SK-N-SH treated with all-trans-retinoic acid at 6 μM for 48 hours (cell line): ENCODE measurements at regions not wholly inside any gene's neighbourhood (a gene's known extent, or its start where the extent isn't known, plus 50 kb on each side); places are given as distances from the start of the nearest gene placed in this dataset.

Experiments
- ATAC-seq: fragments of 200-7000 bp; cut with Tn5 transposase; 3 replicates; pipeline ENCODE4 v1.9.1; 2020; ENCODE audit warnings: mild to moderate bottlenecking, moderate library complexity
- ARNTL ChIP-seq: fragments of 450-650 bp; formaldehyde crosslinking; IDR thresholded peaks from 2 replicates; pipeline ENCODE4 v1.5.0; 2020; ENCODE audit warnings: low read depth, mild to moderate bottlenecking, moderate library complexity, borderline replicate concordance
- CSDC2 ChIP-seq: fragments of 250-450 bp; sonication (Bioruptor Pico); IDR thresholded peaks from 2 replicates; pipeline ENCODE4 v1.5.0; 2020; ENCODE audit warnings: mild to moderate bottlenecking, moderate library complexity
- CSRNP3 ChIP-seq: fragments of 250-450 bp; sonication (Bioruptor Pico); IDR thresholded peaks from 2 replicates; pipeline ENCODE4 v1.5.1; 2021; ENCODE audit warnings: mild to moderate bottlenecking, moderate library complexity
- ESRRG ChIP-seq: fragments of 250-450 bp; sonication (Bioruptor Pico); IDR thresholded peaks from 2 replicates; pipeline ENCODE4 v1.6.1; 2021; ENCODE audit warnings: mild to moderate bottlenecking
- ISL1 ChIP-seq: fragments of 250-450 bp; sonication (Bioruptor Pico); IDR thresholded peaks from 2 replicates; pipeline ENCODE4 v2.1.2; 2022; ENCODE audit warnings: mild to moderate bottlenecking, moderate library complexity
- OSR1 ChIP-seq: fragments of 250-450 bp; sonication (Bioruptor Pico); IDR thresholded peaks from 2 replicates; pipeline ENCODE4 v1.8.0; 2022; ENCODE audit warnings: moderate library complexity, mild to moderate bottlenecking, inconsistent platforms
- PATZ1 ChIP-seq: fragments of 250-450 bp; sonication (Bioruptor Pico); IDR thresholded peaks from 2 replicates; pipeline ENCODE4 v1.8.0; 2020; ENCODE audit warnings: mild to moderate bottlenecking, moderate library complexity, borderline replicate concordance
- POU6F1 ChIP-seq: fragments of 250-450 bp; sonication (Bioruptor Pico); IDR thresholded peaks from 2 replicates; pipeline ENCODE4 v1.8.0; 2021; ENCODE audit warnings: low read depth, mild to moderate bottlenecking, moderate library complexity, borderline replicate concordance
- RARB ChIP-seq: fragments of 250-450 bp; sonication (Bioruptor Pico); IDR thresholded peaks from 2 replicates; pipeline ENCODE4 v1.8.0; 2021; ENCODE audit warnings: mild to moderate bottlenecking, moderate library complexity
- SNAI2 ChIP-seq: fragments of 250-450 bp; sonication (Bioruptor Pico); IDR thresholded peaks from 2 replicates; pipeline ENCODE4 v1.5.0; 2020; ENCODE audit warnings: mild to moderate bottlenecking, moderate library complexity
- TCF4 ChIP-seq: fragments of 250-450 bp; sonication (Bioruptor Pico); IDR thresholded peaks from 2 replicates; pipeline ENCODE4 v1.8.0; 2021; ENCODE audit warnings: mild to moderate bottlenecking, moderate library complexity, borderline replicate concordance
- TOX ChIP-seq: fragments of 250-450 bp; sonication (Bioruptor Pico); IDR thresholded peaks from 2 replicates; pipeline ENCODE4 v1.8.0; 2021; ENCODE audit warnings: mild to moderate bottlenecking, moderate library complexity, borderline replicate concordance
- TSHZ2 ChIP-seq: fragments of 250-450 bp; sonication (Bioruptor Pico); IDR thresholded peaks from 2 replicates; pipeline ENCODE4 v1.5.0; 2020; ENCODE audit warnings: mild to moderate bottlenecking, moderate library complexity
- ZC3H10 ChIP-seq: fragments of 250-450 bp; sonication (Bioruptor Pico); IDR thresholded peaks from 2 replicates; pipeline ENCODE4 v1.5.1; 2021; ENCODE audit warnings: mild to moderate bottlenecking, moderate library complexity
- ZFP3 ChIP-seq: fragments of 250-450 bp; sonication (Bioruptor Pico); IDR thresholded peaks from 2 replicates; pipeline ENCODE4 v1.5.0; 2020; ENCODE audit warnings: mild to moderate bottlenecking, moderate library complexity
- ZNF565 ChIP-seq: fragments of 450-650 bp; formaldehyde crosslinking; conservative IDR thresholded peaks from 2 replicates; pipeline ENCODE4 v1.5.0; 2020; ENCODE audit warnings: low read depth, mild to moderate bottlenecking, moderate library complexity
- ZNF70 ChIP-seq: fragments of 450-650 bp; formaldehyde crosslinking; IDR thresholded peaks from 2 replicates; pipeline ENCODE4 v1.5.0; 2020; ENCODE audit warnings: mild to moderate bottlenecking, moderate library complexity

- ATAC-seq: no peak
- TF ChIP-seq SNAI2: no peak
- TF ChIP-seq ISL1 (CRISPR knock-in tag): no peak
- no peak for TF ChIP-seq CSRNP3 (CRISPR knock-in tag)
- TF ChIP-seq RARB (CRISPR knock-in tag): no peak
- TF ChIP-seq OSR1 (CRISPR knock-in tag): no peak
- TF ChIP-seq, all 23 proteins: peak for 0
Measured at GRCh38 chr1:55639051-55639450, 423.9 kb upstream of the USP24 start.

- no peak for TF ChIP-seq CSRNP3 (CRISPR knock-in tag)
- no peak for TF ChIP-seq ISL1 (CRISPR knock-in tag)
- no peak for TF ChIP-seq ZNF70 (CRISPR knock-in tag)
- TF ChIP-seq ZC3H10: no peak
- TF ChIP-seq TSHZ2 (CRISPR knock-in tag): no peak
- TF ChIP-seq ZFP3 (CRISPR knock-in tag): no peak
- no peak for TF ChIP-seq TCF4 (CRISPR knock-in tag)
- TF ChIP-seq ESRRG (CRISPR knock-in tag): no peak
- no peak for TF ChIP-seq TOX (CRISPR knock-in tag)
- no peak for TF ChIP-seq CSDC2 (CRISPR knock-in tag)
- TF ChIP-seq ARNTL (CRISPR knock-in tag): no peak
- TF ChIP-seq PATZ1 (CRISPR knock-in tag): no peak
- TF ChIP-seq, all 23 proteins: peak for 0
- ATAC-seq: no peak
Measured at GRCh38 chr1:55636696-55637095, 421.5 kb upstream of the USP24 start.

GRCh38 chr1:55635856-55636255, 420.7 kb upstream of the USP24 start:
- no peak for ATAC-seq
- TF ChIP-seq ZNF565 (CRISPR knock-in tag) (no peak), POU6F1 (CRISPR knock-in tag) (no peak), ZC3H10 (no peak), CSRNP3 (CRISPR knock-in tag) (no peak), CSDC2 (CRISPR knock-in tag) (no peak), TOX (CRISPR knock-in tag) (no peak), ZFP3 (CRISPR knock-in tag) (no peak), OSR1 (CRISPR knock-in tag) (no peak), PATZ1 (CRISPR knock-in tag) (no peak), ZNF70 (CRISPR knock-in tag) (no peak)
